ENCODE measurements at regions not wholly inside any gene's neighbourhood (a gene's known extent, or its start where the extent isn't known, plus 50 kb on each side); places are given as distances from the start of the nearest gene placed in this dataset.

DNA sequence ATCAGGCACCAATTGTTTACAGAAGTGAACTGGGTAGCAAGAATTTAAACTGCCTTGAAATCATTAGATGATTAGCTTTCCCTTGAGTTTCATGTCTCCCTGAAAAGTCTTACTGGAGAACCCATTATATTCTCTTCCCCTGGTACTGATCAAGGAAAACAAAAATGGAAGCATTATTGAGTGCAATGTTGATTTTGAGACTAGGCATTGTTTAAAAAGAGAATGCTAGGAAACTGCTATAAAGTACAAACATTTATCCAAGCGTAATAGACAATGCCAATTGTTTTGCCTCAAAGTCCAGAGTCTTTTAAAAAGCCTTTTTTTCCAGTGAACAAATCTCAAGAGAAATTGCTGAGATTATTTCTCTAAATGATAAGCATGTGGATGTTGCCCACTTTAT lies 197.0 kb downstream of the CCER1 start:
- H3K9me3 ChIP-seq (ENCODE audit: control insufficient read depth, insufficient read depth, low read depth, low read length), result no peaks in the 10 kb centered on the region
- no peak overlapping the region for H3K4me2 ChIP-seq (ENCODE audit: extremely low read depth, insufficient read depth, low read length)
- H3K27me3 ChIP-seq (ENCODE audit: control insufficient read depth, insufficient read depth, low read length), result no peaks in the 10 kb centered on the region
- no peaks in the 10 kb centered on the region for H3K4me1 ChIP-seq (ENCODE audit: control insufficient read depth, extremely low read depth, insufficient read depth, low read length)
- no peaks in the 10 kb centered on the region for H3K36me3 ChIP-seq (ENCODE audit: control insufficient read depth, insufficient read depth, low read length)
- no peak overlapping the region for H3K9ac ChIP-seq (ENCODE audit: insufficient read depth, low read length)
- no peak overlapping the region for H3K27ac ChIP-seq (ENCODE audit: insufficient read depth, low read length)
- TF ChIP-seq, protein P1, sequence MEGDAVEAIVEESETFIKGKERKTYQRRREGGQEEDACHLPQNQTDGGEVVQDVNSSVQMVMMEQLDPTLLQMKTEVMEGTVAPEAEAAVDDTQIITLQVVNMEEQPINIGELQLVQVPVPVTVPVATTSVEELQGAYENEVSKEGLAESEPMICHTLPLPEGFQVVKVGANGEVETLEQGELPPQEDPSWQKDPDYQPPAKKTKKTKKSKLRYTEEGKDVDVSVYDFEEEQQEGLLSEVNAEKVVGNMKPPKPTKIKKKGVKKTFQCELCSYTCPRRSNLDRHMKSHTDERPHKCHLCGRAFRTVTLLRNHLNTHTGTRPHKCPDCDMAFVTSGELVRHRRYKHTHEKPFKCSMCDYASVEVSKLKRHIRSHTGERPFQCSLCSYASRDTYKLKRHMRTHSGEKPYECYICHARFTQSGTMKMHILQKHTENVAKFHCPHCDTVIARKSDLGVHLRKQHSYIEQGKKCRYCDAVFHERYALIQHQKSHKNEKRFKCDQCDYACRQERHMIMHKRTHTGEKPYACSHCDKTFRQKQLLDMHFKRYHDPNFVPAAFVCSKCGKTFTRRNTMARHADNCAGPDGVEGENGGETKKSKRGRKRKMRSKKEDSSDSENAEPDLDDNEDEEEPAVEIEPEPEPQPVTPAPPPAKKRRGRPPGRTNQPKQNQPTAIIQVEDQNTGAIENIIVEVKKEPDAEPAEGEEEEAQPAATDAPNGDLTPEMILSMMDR (conservative IDR thresholded peaks at IDR 0.05 in 1 of 2, IDR thresholded peaks at IDR 0.05 in 1 of 2; ENCODE audit: low read depth in 1 of 2, low read length in 2 of 2), result no peak
- no peak for TF ChIP-seq EZH2 (IDR thresholded peaks at IDR 0.05; ENCODE audit: low read length, missing control alignments)
- H4K20me1 ChIP-seq (ENCODE audit: control insufficient read depth, extremely low read depth, insufficient read depth, low read length), result no peaks in the 10 kb centered on the region
- no peak overlapping the region for H3K4me3 ChIP-seq (replicated peaks in 1 of 4; ENCODE audit: control extremely low read depth in 1 of 4, insufficient read depth in 1 of 4, low read depth in 3 of 4, low read length in 4 of 4)
- no peak for DNase-seq (ENCODE audit: low read depth in 2 of 2)
- H2AFZ ChIP-seq (ENCODE audit: low read length), result no peak overlapping the region
- H3K79me2 ChIP-seq (ENCODE audit: control insufficient read depth, insufficient read depth, low read length), result no peaks in the 10 kb centered on the region

DNA sequence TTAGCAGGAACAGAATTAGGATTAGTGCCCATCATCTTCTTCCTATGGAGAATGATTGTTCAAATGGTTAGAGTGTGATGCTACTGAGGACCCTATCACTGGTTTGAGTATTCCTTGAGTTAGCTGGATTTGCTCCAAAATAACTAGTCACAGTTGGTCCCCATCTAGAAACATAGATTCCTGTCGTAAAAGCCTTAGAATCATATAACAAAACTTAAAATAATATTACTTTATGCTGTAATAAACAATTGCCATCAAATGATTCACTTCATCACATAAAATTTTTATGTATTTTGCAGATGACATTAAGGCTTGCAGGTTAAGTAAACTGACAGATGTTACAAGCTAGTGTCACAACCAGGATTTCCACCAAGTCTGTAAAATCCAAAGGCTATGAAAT lies 209.8 kb downstream of the CCER1 start:
- Histone ChIP-seq H3K9ac (ENCODE audit: insufficient read depth, low read length) (no peak overlapping the region), H3K27ac (ENCODE audit: insufficient read depth, low read length) (no peak overlapping the region), H3K4me1 (ENCODE audit: control insufficient read depth, extremely low read depth, insufficient read depth, low read length) (no peaks in the 10 kb centered on the region), H3K4me3 (replicated peaks in 1 of 4; ENCODE audit: control extremely low read depth in 1 of 4, insufficient read depth in 1 of 4, low read depth in 3 of 4, low read length in 4 of 4) (no peak overlapping the region), H4K20me1 (ENCODE audit: control insufficient read depth, extremely low read depth, insufficient read depth, low read length) (no peaks in the 10 kb centered on the region), H3K9me3 (ENCODE audit: control insufficient read depth, insufficient read depth, low read depth, low read length) (no peaks in the 10 kb centered on the region), H3K4me2 (ENCODE audit: extremely low read depth, insufficient read depth, low read length) (no peak overlapping the region), H3K36me3 (ENCODE audit: control insufficient read depth, insufficient read depth, low read length) (no peaks in the 10 kb centered on the region), H3K27me3 (ENCODE audit: control insufficient read depth, insufficient read depth, low read length) (no peaks in the 10 kb centered on the region), H3K79me2 (ENCODE audit: control insufficient read depth, insufficient read depth, low read length) (no peaks in the 10 kb centered on the region), H2AFZ (ENCODE audit: low read length) (no peak overlapping the region)
- no peak for DNase-seq (ENCODE audit: low read depth in 2 of 2)
- no peak for TF ChIP-seq EZH2 (IDR thresholded peaks at IDR 0.05; ENCODE audit: low read length, missing control alignments)
- TF ChIP-seq, protein P1 (conservative IDR thresholded peaks at IDR 0.05 in 1 of 2, IDR thresholded peaks at IDR 0.05 in 1 of 2; ENCODE audit: low read depth in 1 of 2, low read length in 2 of 2), result no peak

DNA sequence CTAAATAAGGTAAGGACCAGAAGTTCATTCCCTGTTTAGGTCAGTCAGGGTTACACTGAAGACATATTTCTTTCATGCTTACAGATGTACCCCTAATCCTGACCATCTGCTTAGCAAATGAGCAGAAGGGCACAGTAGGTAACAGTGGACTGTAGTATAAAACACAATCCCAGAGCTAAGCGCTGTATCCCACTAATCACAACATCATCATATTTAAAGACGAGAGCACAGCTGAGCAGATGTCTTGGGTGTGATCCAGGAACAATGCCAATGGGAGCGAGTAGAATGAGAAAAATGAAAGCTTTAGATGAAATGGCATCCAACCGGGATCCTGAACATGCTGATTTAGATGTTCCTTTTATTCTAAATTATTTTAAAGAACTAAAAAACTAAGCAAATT lies 213.4 kb downstream of the CCER1 start:
- Histone ChIP-seq H3K4me2 (ENCODE audit: extremely low read depth, insufficient read depth, low read length) (no peak overlapping the region), H4K20me1 (ENCODE audit: control insufficient read depth, extremely low read depth, insufficient read depth, low read length) (no peaks in the 10 kb centered on the region), H3K36me3 (ENCODE audit: control insufficient read depth, insufficient read depth, low read length) (no peaks in the 10 kb centered on the region), H3K9ac (ENCODE audit: insufficient read depth, low read length) (no peak overlapping the region), H3K79me2 (ENCODE audit: control insufficient read depth, insufficient read depth, low read length) (no peaks in the 10 kb centered on the region), H3K27me3 (ENCODE audit: control insufficient read depth, insufficient read depth, low read length) (no peaks in the 10 kb centered on the region), H2AFZ (ENCODE audit: low read length) (no peak overlapping the region), H3K9me3 (ENCODE audit: control insufficient read depth, insufficient read depth, low read depth, low read length) (no peaks in the 10 kb centered on the region), H3K4me1 (ENCODE audit: control insufficient read depth, extremely low read depth, insufficient read depth, low read length) (no peaks in the 10 kb centered on the region), H3K27ac (ENCODE audit: insufficient read depth, low read length) (no peak overlapping the region), H3K4me3 (replicated peaks in 1 of 4; ENCODE audit: control extremely low read depth in 1 of 4, insufficient read depth in 1 of 4, low read depth in 3 of 4, low read length in 4 of 4) (no peak overlapping the region)
- TF ChIP-seq, protein P1 (conservative IDR thresholded peaks at IDR 0.05 in 1 of 2, IDR thresholded peaks at IDR 0.05 in 1 of 2; ENCODE audit: low read depth in 1 of 2, low read length in 2 of 2), result no peak
- TF ChIP-seq EZH2 (IDR thresholded peaks at IDR 0.05; ENCODE audit: low read length, missing control alignments), result no peak
- no peak for DNase-seq (ENCODE audit: low read depth in 2 of 2)
